HFFc6 (cell line): ENCODE measurements at regions not wholly inside any gene's neighbourhood (a gene's known extent, or its start where the extent isn't known, plus 50 kb on each side); places are given as distances from the start of the nearest gene placed in this dataset.

Experiments
- DNase-seq: peaks from one replicate; pipeline ENCODE4 v3.0.0-alpha.2; 2018
- H3K27ac Mint-ChIP-seq: 2 replicates; pipeline ENCODE4 v1.8.0; 2020; ENCODE audit warnings: mild to moderate bottlenecking, mixed read lengths
- H3K27me3 Mint-ChIP-seq: 2 replicates; pipeline ENCODE4 v1.8.0; 2021; ENCODE audit warnings: mild to moderate bottlenecking, moderate library complexity, mixed read lengths; ENCODE audit not compliant: insufficient read depth
- H3K36me3 Mint-ChIP-seq: 2 replicates; pipeline ENCODE4 v1.8.0; 2021; ENCODE audit warnings: low read depth, mixed read lengths
- H3K4me1 Mint-ChIP-seq: 2 replicates; pipeline ENCODE4 v1.8.0; 2020; ENCODE audit warnings: low read depth, mixed read lengths
- H3K4me3 Mint-ChIP-seq: 2 replicates; pipeline ENCODE4 v1.8.0; 2020; ENCODE audit warnings: mild to moderate bottlenecking, moderate library complexity, mixed read lengths
- H3K9me3 Mint-ChIP-seq: 2 replicates; pipeline ENCODE4 v1.8.0; 2020; ENCODE audit warnings: mild to moderate bottlenecking, mixed read lengths
- TF ChIP-seq, protein P1 (sequence below): fragments of 200-600 bp; sonication (generic); IDR thresholded peaks from 2 replicates; pipeline ENCODE4 v1.5.0; 2021; ENCODE audit warnings: antibody characterized with exemption, mild to moderate bottlenecking

- H3K27ac Mint-ChIP-seq, result no peak overlapping the region
- peaks cover 2% of the 10 kb centered on the region; the same call in 1 of the 2 replicates for H3K27me3 Mint-ChIP-seq
- DNase-seq, result no peak
- no peaks in the 10 kb centered on the region for H3K36me3 Mint-ChIP-seq
- peaks cover 42% of the 10 kb centered on the region for H3K9me3 Mint-ChIP-seq
- TF ChIP-seq, protein P1, sequence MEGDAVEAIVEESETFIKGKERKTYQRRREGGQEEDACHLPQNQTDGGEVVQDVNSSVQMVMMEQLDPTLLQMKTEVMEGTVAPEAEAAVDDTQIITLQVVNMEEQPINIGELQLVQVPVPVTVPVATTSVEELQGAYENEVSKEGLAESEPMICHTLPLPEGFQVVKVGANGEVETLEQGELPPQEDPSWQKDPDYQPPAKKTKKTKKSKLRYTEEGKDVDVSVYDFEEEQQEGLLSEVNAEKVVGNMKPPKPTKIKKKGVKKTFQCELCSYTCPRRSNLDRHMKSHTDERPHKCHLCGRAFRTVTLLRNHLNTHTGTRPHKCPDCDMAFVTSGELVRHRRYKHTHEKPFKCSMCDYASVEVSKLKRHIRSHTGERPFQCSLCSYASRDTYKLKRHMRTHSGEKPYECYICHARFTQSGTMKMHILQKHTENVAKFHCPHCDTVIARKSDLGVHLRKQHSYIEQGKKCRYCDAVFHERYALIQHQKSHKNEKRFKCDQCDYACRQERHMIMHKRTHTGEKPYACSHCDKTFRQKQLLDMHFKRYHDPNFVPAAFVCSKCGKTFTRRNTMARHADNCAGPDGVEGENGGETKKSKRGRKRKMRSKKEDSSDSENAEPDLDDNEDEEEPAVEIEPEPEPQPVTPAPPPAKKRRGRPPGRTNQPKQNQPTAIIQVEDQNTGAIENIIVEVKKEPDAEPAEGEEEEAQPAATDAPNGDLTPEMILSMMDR, result no peak
- no peak overlapping the region for H3K4me3 Mint-ChIP-seq
- H3K4me1 Mint-ChIP-seq, result no peaks in the 10 kb centered on the region
Observed at GRCh38 chr1:37272626-37273025, 201.8 kb upstream of the ZC3H12A start.

DNA sequence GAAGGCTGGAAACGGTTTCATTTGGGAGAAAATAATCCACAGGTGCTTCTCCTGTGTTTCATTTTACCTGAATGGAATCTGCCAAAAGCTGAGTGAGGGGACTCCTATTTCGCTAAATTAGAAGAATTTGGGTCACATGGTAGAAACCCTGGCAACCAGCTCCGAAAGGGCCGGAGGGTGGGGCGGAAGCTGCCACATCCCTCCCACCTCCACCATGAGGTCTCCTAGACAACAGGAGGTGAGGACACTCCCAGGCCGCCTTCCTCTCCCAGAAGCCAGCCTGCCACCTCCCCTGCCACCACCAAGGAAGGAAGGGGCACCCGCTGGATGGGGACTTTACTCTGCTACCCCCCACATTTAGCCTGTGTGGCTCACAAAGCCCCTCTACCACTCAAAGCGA is 199.9 kb upstream of the ZC3H12A start:
- Mint-ChIP-seq H3K9me3 (peaks cover 48% of the 10 kb centered on the region), H3K27ac (no peak overlapping the region), H3K4me3 (no peak overlapping the region), H3K4me1 (no peaks in the 10 kb centered on the region), H3K27me3 (peaks cover 2% of the 10 kb centered on the region; the same call in 1 of the 2 replicates), H3K36me3 (no peaks in the 10 kb centered on the region)
- DNase-seq, result no peak
- TF ChIP-seq, protein P1, result no peak

DNA sequence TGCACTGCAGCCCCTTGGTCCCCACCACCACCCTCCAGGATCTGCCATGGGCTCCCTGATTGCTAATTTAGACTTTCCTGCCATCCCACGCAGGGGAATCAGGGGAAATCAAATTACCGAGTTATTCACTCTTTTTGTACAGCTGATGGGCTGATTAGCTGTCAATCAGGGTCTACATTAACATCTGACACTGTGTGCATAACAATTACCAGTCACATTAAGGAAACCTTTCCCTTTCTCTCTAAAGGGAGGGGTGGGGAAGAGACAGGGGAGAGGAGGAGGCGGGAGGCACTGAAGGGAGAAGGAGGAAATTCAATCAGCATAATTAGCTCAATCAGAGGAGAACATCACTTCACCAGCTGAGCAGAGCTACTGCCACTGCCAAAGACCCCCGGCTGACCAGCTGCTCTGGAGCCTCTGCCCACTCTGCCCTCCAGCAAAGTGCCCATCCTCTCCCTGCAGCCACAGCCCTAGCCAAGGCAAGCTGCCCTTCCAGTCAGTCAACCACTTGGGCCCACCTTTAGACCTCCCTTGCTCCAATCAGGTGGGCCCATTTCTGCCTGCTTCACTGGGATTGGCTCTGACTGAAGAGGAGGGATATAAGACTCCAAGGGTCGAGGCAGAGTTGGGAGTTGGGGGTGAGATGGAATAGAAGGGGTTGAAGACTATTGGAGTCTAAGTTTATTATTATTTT is 199.3 kb upstream of the ZC3H12A start:
- Mint-ChIP-seq H3K27me3 (peaks cover 2% of the 10 kb centered on the region; the same call in 1 of the 2 replicates), H3K4me1 (no peaks in the 10 kb centered on the region), H3K9me3 (peaks cover 54% of the 10 kb centered on the region), H3K36me3 (no peaks in the 10 kb centered on the region), H3K4me3 (no peak overlapping the region), H3K27ac (no peak overlapping the region)
- TF ChIP-seq, protein P1, result no peak
- no peak for DNase-seq

DNA sequence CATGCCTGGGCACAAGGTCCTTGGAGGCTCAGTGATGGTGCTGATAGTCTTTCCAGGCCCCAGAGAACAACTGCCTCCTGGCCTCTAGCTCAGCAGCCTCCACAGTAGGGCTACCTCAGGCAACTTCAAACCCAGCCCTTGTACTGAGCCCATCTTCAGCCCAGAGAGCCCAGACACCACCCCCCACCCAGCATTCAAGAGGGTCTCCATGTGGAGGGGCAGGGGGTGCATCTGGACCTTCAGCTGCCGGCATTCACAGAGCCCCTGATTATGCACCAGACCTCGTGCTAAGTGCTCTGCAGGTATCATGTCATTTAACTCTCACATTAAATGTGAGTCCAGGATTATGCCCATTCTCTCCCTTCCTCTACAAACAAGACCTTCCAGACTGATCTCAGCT is 197.0 kb upstream of the ZC3H12A start:
- Mint-ChIP-seq H3K4me1 (no peaks in the 10 kb centered on the region), H3K27ac (no peak overlapping the region), H3K36me3 (no peaks in the 10 kb centered on the region), H3K4me3 (no peak overlapping the region), H3K27me3 (no peaks in the 10 kb centered on the region), H3K9me3 (peaks cover 52% of the 10 kb centered on the region)
- TF ChIP-seq, protein P1, result no peak
- DNase-seq, result no peak

GRCh38 chr1:37281354-37281753 is 193.0 kb upstream of the ZC3H12A start:
- no peak overlapping the region for H3K27ac Mint-ChIP-seq
- no peaks in the 10 kb centered on the region for H3K36me3 Mint-ChIP-seq
- H3K4me1 Mint-ChIP-seq, result no peaks in the 10 kb centered on the region
- no peak overlapping the region for H3K4me3 Mint-ChIP-seq
- no peak for DNase-seq
- 0 out of 2 replicates have a peak, but pooled peaks cover 2% of the 10 kb centered on the region for H3K27me3 Mint-ChIP-seq
- peaks cover 61% of the 10 kb centered on the region for H3K9me3 Mint-ChIP-seq
- TF ChIP-seq, protein P1, result no peak
